22Rv1 (cell line): ENCODE measurements at regions not wholly inside any gene's neighbourhood (a gene's known extent, or its start where the extent isn't known, plus 50 kb on each side); places are given as distances from the start of the nearest gene placed in this dataset.

Source experiments
- CTCF ChIP-seq: fragments of 450-650 bp; IDR thresholded peaks from 2 replicates; pipeline ENCODE4 v1.5.1; 2017; ENCODE audit warnings: mild to moderate bottlenecking
- ZFX ChIP-seq: fragments of 450-650 bp; IDR thresholded peaks from 2 replicates; pipeline ENCODE4 v1.6.1; 2017; ENCODE audit warnings: antibody characterized with exemption, borderline replicate concordance

DNA sequence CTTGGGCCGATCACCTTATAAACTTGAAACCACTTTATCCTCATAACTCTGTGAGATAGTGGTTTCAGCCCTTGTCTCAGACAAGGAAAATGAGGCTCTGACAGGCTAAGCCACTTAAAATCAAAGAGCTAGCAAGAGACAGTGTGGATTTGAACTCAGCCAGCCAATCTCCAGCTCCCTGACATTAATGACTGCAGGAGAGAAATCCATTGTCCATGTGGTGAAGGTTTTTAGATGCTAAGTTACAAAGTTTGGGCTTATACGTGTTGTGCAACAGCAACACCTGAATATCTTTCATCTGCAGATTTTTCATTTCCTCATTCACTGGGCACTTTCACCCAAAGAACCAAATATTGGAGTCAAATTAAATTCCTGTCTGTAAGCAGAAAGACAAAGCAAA is 501.3 kb downstream of the GRIN2A start:
- no peak for TF ChIP-seq CTCF
- no peak for TF ChIP-seq ZFX
